ENCODE measurements at regions not wholly inside any gene's neighbourhood (a gene's known extent, or its start where the extent isn't known, plus 50 kb on each side); places are given as distances from the start of the nearest gene placed in this dataset.

GRCh38 chr10:20622531-20623211 lies 274.4 kb downstream of the NEBL start:
- DNase-seq (ENCODE audit: low read depth) = peak; percentile 4
- H3K27me3 ChIP-seq (ENCODE audit: control insufficient read depth, insufficient read depth, low read length) = no peaks in the 10 kb centered on the region
- H3K4me3 ChIP-seq (ENCODE audit: low read depth, low read length) = no peak overlapping the region
- no peaks in the 10 kb centered on the region for H3K36me3 ChIP-seq (ENCODE audit: control insufficient read depth, insufficient read depth, low read length)
- no peak for TF ChIP-seq CTCF (IDR thresholded peaks at IDR 0.05; ENCODE audit: insufficient read depth, low read length, poor library complexity, severe bottlenecking)

- no peak overlapping the region for H3K4me3 ChIP-seq (ENCODE audit: low read depth, low read length)
- no peak for DNase-seq (ENCODE audit: low read depth)
- no peak for TF ChIP-seq CTCF (IDR thresholded peaks at IDR 0.05; ENCODE audit: insufficient read depth, low read length, poor library complexity, severe bottlenecking)
- no peaks in the 10 kb centered on the region for H3K27me3 ChIP-seq (ENCODE audit: control insufficient read depth, insufficient read depth, low read length)
- H3K36me3 ChIP-seq (ENCODE audit: control insufficient read depth, insufficient read depth, low read length) = no peaks in the 10 kb centered on the region
Observed at GRCh38 chr10:20620981-20621380, 276.1 kb downstream of the NEBL start.

GRCh38 chr10:20618011-20618547 lies 279.0 kb downstream of the NEBL start:
- Histone ChIP-seq H3K36me3 (ENCODE audit: control insufficient read depth, insufficient read depth, low read length) (no peaks in the 10 kb centered on the region), H3K27me3 (ENCODE audit: control insufficient read depth, insufficient read depth, low read length) (no peaks in the 10 kb centered on the region), H3K4me3 (ENCODE audit: low read depth, low read length) (no peak overlapping the region)
- DNase-seq (ENCODE audit: low read depth) = no peak
- TF ChIP-seq CTCF (IDR thresholded peaks at IDR 0.05; ENCODE audit: insufficient read depth, low read length, poor library complexity, severe bottlenecking) = no peak

GRCh38 chr10:20616918-20617810 lies 279.9 kb downstream of the NEBL start:
- TF ChIP-seq CTCF (IDR thresholded peaks at IDR 0.05; ENCODE audit: insufficient read depth, low read length, poor library complexity, severe bottlenecking) = no peak
- no peak for DNase-seq (ENCODE audit: low read depth)
- no peak overlapping the region for H3K4me3 ChIP-seq (ENCODE audit: low read depth, low read length)
- H3K27me3 ChIP-seq (ENCODE audit: control insufficient read depth, insufficient read depth, low read length) = no peaks in the 10 kb centered on the region
- no peaks in the 10 kb centered on the region for H3K36me3 ChIP-seq (ENCODE audit: control insufficient read depth, insufficient read depth, low read length)

GRCh38 chr10:20616056-20616671 lies 280.9 kb downstream of the NEBL start:
- Histone ChIP-seq H3K27me3 (ENCODE audit: control insufficient read depth, insufficient read depth, low read length) (no peaks in the 10 kb centered on the region), H3K4me3 (ENCODE audit: low read depth, low read length) (no peak overlapping the region), H3K36me3 (ENCODE audit: control insufficient read depth, insufficient read depth, low read length) (no peaks in the 10 kb centered on the region)
- TF ChIP-seq CTCF (IDR thresholded peaks at IDR 0.05; ENCODE audit: insufficient read depth, low read length, poor library complexity, severe bottlenecking) = no peak
- DNase-seq (ENCODE audit: low read depth) = no peak
